Right lobe of liver (tissue), 6 donors: ENCODE measurements at regions not wholly inside any gene's neighbourhood (a gene's known extent, or its start where the extent isn't known, plus 50 kb on each side); places are given as distances from the start of the nearest gene placed in this dataset.
"Not testable (repeated sequence)": the region's sequence is repeated elsewhere in the genome, so short reads cannot be mapped to it uniquely, and the experiment has no call there.

Source experiments
- ATAC-seq, 4 donors: fragments of 200-7000 bp; cut with Tn5 transposase; one replicate each; pipeline ENCODE4 v1.9.1; 2020; ENCODE audit warnings: mild to moderate bottlenecking in 4 of 4, moderate library complexity in 4 of 4
- DNase-seq, 3 donors: peaks; one replicate each; pipeline ENCODE4 v3.0.0-alpha.2; 2020
- H3K27ac ChIP-seq, 3 donors: fragments of 200-600 bp; one replicate each; pipeline ENCODE4 v1.8.0; 2022
- H3K27me3 ChIP-seq, 2 donors: fragments of 200-600 bp; one replicate each; pipeline ENCODE4 v1.8.0; 2022
- H3K36me3 ChIP-seq, 4 donors: fragments of 200-600 bp; sonication (generic) in 1 of 4; one replicate each; pipeline versions ENCODE4 v1.5.1 to v1.8.0; 2017 to 2022; ENCODE audit warnings: control low read depth in 1 of 4
- H3K4me1 ChIP-seq, 4 donors: fragments of 200-600 bp; sonication (generic) in 1 of 4; one replicate each; pipeline versions ENCODE4 v1.5.1 to v1.8.0; 2017 to 2022; ENCODE audit warnings: control low read depth in 1 of 4
- H3K4me3 ChIP-seq, 3 donors: fragments of 200-600 bp; one replicate each; pipeline ENCODE4 v1.8.0; 2022
- H3K9me3 ChIP-seq, 4 donors: fragments of 200-600 bp; sonication (generic) in 1 of 4; one replicate each; pipeline versions ENCODE4 v1.5.1 to v1.8.0; 2017 to 2022; ENCODE audit warnings: control low read depth in 1 of 4
- CTCF ChIP-seq, 4 donors: fragments of 200-600 bp in 3 of 4; fragments of 450-650 bp in 1 of 4; IDR thresholded peaks; one replicate each; pipeline versions ENCODE4 v1.5.1 to v1.8.0; 2016 to 2022; ENCODE audit warnings: antibody characterized with exemption in 4 of 4, mild to moderate bottlenecking in 2 of 4
- POLR2A ChIP-seq: fragments of 450-650 bp; IDR thresholded peaks from one replicate; pipeline ENCODE4 v1.6.1; 2017; ENCODE audit warnings: antibody characterized with exemption, mild to moderate bottlenecking
- WGBS: methylation state at CpG from one replicate; pipeline ENCODE4 v1.1.6; 2018; ENCODE audit warnings: low coverage, low lambda C conversion rate; ENCODE audit not compliant: insufficient coverage; ENCODE audit errors: missing lambda C conversion rate; 5-methylcytosine and 5-hydroxymethylcytosine counted together
- intact Hi-C, 2 donors: fragments of 100-400 bp; cut with DNase I; formaldehyde crosslinking; loops; one replicate each; pipeline versions ENCODE4 v1.11.2 to v1.14.1; 2022
- donor health status: DM: no; HTN: yes; CAD: no.
- donor health status: DM: no; HTN: no; CAD: no.
- donor health status: DM: no; HTN: no; CAD: no.
- donor health status: DM: no; HTN: yes; CAD: no.
- donor health status: DM: no; HTN: yes; CAD: no.

DNA sequence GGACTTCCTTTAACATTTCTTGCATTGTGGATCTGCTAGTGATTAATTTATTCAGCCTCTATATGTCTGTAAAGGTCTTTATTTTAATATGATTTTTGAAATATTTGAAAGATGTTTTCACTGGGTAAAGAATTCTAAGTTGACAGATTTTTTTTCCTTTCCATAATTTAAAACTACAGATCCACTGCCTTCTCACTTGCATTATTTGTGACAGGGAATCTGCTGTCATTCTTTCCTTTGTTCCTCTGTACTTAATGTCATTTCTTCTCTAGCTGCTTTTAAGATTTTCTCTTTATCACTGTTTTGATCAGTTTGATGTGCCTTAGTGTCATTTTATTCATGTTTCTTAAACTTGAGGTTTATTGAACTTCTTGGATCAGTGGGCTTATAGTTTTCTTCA, 159.9 kb downstream of the CYB561 start:
- no peaks in the 10 kb centered on the region for H3K27me3 ChIP-seq
- no peak overlapping the region for H3K27ac ChIP-seq
- H3K9me3 ChIP-seq: peaks cover 0 to 6% (median 0%) of the 10 kb centered on the region in 4 donors
- no peaks in the 10 kb centered on the region for H3K36me3 ChIP-seq
- no peaks in the 10 kb centered on the region for H3K4me1 ChIP-seq
- H3K4me3 ChIP-seq: no peak overlapping the region
- TF ChIP-seq CTCF (IDR thresholded peaks at IDR 0.05) (no peak), POLR2A (no peak)
- no peak for ATAC-seq
- no peak for DNase-seq
- intact Hi-C loops: no loop called here

DNA sequence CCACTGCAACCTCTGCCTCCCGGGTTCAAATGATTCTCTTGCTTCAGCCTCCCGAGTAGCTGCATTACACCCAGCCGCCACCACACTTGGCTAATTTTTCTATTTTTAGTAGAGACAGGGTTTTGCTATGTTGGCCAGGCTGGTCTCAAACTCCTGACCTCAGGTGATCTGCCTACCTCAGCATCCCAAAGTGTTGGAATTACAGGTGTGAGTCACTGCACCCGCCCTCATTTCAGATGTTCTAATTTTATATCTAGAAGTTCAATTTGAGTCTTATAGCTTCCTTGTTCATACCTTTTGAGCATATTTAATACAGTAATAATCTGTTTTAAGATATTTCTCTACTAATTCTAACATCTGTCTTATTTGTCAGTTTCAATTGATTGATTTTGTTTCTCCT, 159.1 kb downstream of the CYB561 start:
- DNase-seq, H3K27ac ChIP-seq, H3K36me3 ChIP-seq, ATAC-seq, H3K27me3 ChIP-seq, H3K4me1 ChIP-seq, intact Hi-C loops, H3K9me3 ChIP-seq, H3K4me3 ChIP-seq: not testable (repeated sequence)
- WGBS: 74% methylated on average over 3 of the region's 4 CpGs

- WGBS: no CpG with 5 or more reads among the region's 1 CpG
These were observed 156.2 kb downstream of the CYB561 start for GRCh38 chr17:63289931-63290330.

DNA sequence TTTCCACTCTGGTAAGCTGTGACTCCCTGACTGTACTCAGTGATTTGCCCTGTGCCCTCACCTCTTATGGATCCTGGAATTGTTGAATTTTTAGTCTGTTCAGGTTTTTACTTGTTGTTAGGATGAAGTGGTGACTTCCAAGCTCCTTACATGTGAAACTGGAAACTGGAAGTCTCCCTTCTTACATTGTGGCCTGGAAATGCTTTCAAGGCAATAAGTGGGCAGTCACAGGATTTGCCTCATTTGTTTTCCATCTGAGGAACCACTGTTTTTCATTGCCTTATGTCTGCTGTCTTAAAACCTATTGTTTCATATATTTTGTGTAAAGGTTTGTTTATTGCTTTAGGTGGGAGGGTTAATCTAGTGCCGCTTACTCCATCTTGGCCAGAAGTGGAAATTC, 155.8 kb downstream of the CYB561 start:
- no peaks in the 10 kb centered on the region for H3K27me3 ChIP-seq
- WGBS: 89% methylated on average over 1 of the region's 1 CpG
- H3K9me3 ChIP-seq: peaks cover 0 to 6% (median 0%) of the 10 kb centered on the region in 4 donors
- TF ChIP-seq CTCF (IDR thresholded peaks at IDR 0.05) (no peak), POLR2A (no peak)
- no peak for ATAC-seq
- H3K4me3 ChIP-seq: no peak overlapping the region
- H3K27ac ChIP-seq: no peak overlapping the region
- no peaks in the 10 kb centered on the region for H3K4me1 ChIP-seq
- intact Hi-C loops: no loop called here
- DNase-seq: no peak
- no peaks in the 10 kb centered on the region for H3K36me3 ChIP-seq

More at GRCh38 chr17:63289931-63290330, 156.2 kb downstream of the CYB561 start:
- Histone ChIP-seq H3K27ac (no peak overlapping the region), H3K4me1 (no peaks in the 10 kb centered on the region), H3K9me3 (peaks cover 0 to 6% (median 0%) of the 10 kb centered on the region in 4 donors), H3K27me3 (no peaks in the 10 kb centered on the region), H3K4me3 (no peak overlapping the region), H3K36me3 (no peaks in the 10 kb centered on the region)
- ATAC-seq: no peak
- TF ChIP-seq POLR2A (no peak), CTCF (IDR thresholded peaks at IDR 0.05) (no peak)
- intact Hi-C loops: no loop called here
- DNase-seq: no peak

- H3K4me1 ChIP-seq: no peaks in the 10 kb centered on the region
- no peaks in the 10 kb centered on the region for H3K36me3 ChIP-seq
- H3K9me3 ChIP-seq: peaks cover 0 to 6% (median 0%) of the 10 kb centered on the region in 4 donors
- no peak overlapping the region for H3K4me3 ChIP-seq
- DNase-seq (no peak), ATAC-seq (no peak)
- no peaks in the 10 kb centered on the region for H3K27me3 ChIP-seq
- intact Hi-C loops: no loop called here
- H3K27ac ChIP-seq: no peak overlapping the region
- WGBS: 44% methylated on average over 2 of the region's 2 CpGs
- TF ChIP-seq CTCF (IDR thresholded peaks at IDR 0.05) (no peak), POLR2A (no peak)
These were observed 155.3 kb downstream of the CYB561 start for GRCh38 chr17:63290784-63291183.
